GM23338 (cell line): ENCODE measurements at regions not wholly inside any gene's neighbourhood (a gene's known extent, or its start where the extent isn't known, plus 50 kb on each side); places are given as distances from the start of the nearest gene placed in this dataset.
A peak's percentile ranks its signal among the peaks of the same experiment; 100 is the strongest.

Experiments used
- ATAC-seq: fragments of 200-7000 bp; cut with Tn5 transposase; 3 replicates; pipeline ENCODE4 v1.9.1; 2020
- DNase-seq: peaks from one replicate; pipeline ENCODE4 v3.0.0-alpha.2; 2015; ENCODE audit warnings: low spot score
- H2AFZ ChIP-seq: fragments of 200-600 bp; sonication (generic); 2 replicates; pipeline ENCODE4 v1.8.0; 2016; ENCODE audit warnings: antibody characterized with exemption, mild to moderate bottlenecking, moderate library complexity
- H3F3A ChIP-seq: fragments of 200-600 bp; sonication (generic); replicated peaks from 2 replicates; pipeline ENCODE4 v1.8.0; 2017; ENCODE audit warnings: antibody characterized with exemption, mixed run types, low read depth
- H3K27ac ChIP-seq: fragments of 200-600 bp; sonication (generic); 2 replicates; pipeline ENCODE4 v1.6.1; 2016; ENCODE audit warnings: low read depth
- H3K27me3 ChIP-seq: fragments of 200-600 bp; sonication (generic); 2 replicates; pipeline ENCODE4 v1.8.0; 2016; ENCODE audit warnings: mild to moderate bottlenecking, mixed run types, moderate library complexity; ENCODE audit not compliant: insufficient read depth
- H3K36me3 ChIP-seq: fragments of 200-600 bp; sonication (generic); 2 replicates; pipeline ENCODE4 v1.8.0; 2016; ENCODE audit warnings: mild to moderate bottlenecking; ENCODE audit not compliant: insufficient read depth
- H3K4me1 ChIP-seq: fragments of 200-600 bp; sonication (generic); 2 replicates; pipeline ENCODE4 v1.8.0; 2016; ENCODE audit warnings: mild to moderate bottlenecking, moderate library complexity; ENCODE audit not compliant: insufficient read depth
- H3K4me2 ChIP-seq: fragments of 200-600 bp; sonication (generic); 2 replicates; pipeline ENCODE4 v1.7.1; 2017; ENCODE audit warnings: mixed run types
- H3K4me3 ChIP-seq: fragments of 200-600 bp; sonication (generic); 2 replicates; pipeline ENCODE4 v1.6.1; 2016; ENCODE audit warnings: mixed run types
- H3K79me2 ChIP-seq: fragments of 200-600 bp; sonication (generic); replicated peaks from 2 replicates; pipeline ENCODE4 v1.8.0; 2017; ENCODE audit warnings: mild to moderate bottlenecking; ENCODE audit not compliant: insufficient read depth
- H3K9me2 ChIP-seq: fragments of 200-600 bp; sonication (generic); 2 replicates; pipeline ENCODE4 v1.8.0; 2017; ENCODE audit not compliant: insufficient read depth
- H4K20me1 ChIP-seq: fragments of 200-600 bp; sonication (generic); replicated peaks from 2 replicates; pipeline ENCODE4 v1.8.0; 2017; ENCODE audit warnings: mild to moderate bottlenecking; ENCODE audit not compliant: insufficient read depth
- H3K27ac Mint-ChIP-seq: 2 replicates; pipeline ENCODE4 v1.8.0; 2020; ENCODE audit warnings: inconsistent platforms, mild to moderate bottlenecking, moderate library complexity, mixed read lengths
- H3K27me3 Mint-ChIP-seq: 3 replicates; pipeline ENCODE4 v1.8.0; 2022; ENCODE audit warnings: low read depth, mild to moderate bottlenecking, moderate library complexity, mixed read lengths, inconsistent platforms; ENCODE audit not compliant: insufficient read depth, poor library complexity
- H3K36me3 Mint-ChIP-seq: 3 replicates; pipeline ENCODE4 v1.8.0; 2021; ENCODE audit warnings: low read depth, mild to moderate bottlenecking, inconsistent platforms, moderate library complexity, mixed read lengths
- H3K4me1 Mint-ChIP-seq: 3 replicates; pipeline ENCODE4 v1.8.0; 2020; ENCODE audit warnings: mild to moderate bottlenecking, inconsistent platforms, mixed read lengths
- H3K4me3 Mint-ChIP-seq: 3 replicates; pipeline ENCODE4 v1.8.0; 2021; ENCODE audit warnings: moderate library complexity, mild to moderate bottlenecking, inconsistent platforms, mixed read lengths
- H3K9me3 Mint-ChIP-seq: 3 replicates; pipeline ENCODE4 v1.8.0; 2020; ENCODE audit warnings: moderate library complexity, mild to moderate bottlenecking, inconsistent platforms, mixed read lengths
- CREB1 ChIP-seq: fragments of 250-450 bp; sonication (Bioruptor Pico); IDR thresholded peaks from 2 replicates; pipeline ENCODE4 v1.5.0; 2020; ENCODE audit warnings: low read depth, mild to moderate bottlenecking, moderate library complexity
- CTCF ChIP-seq, 2 experiments: fragments of 200-600 bp in 1 of 2; sonication (generic) in 1 of 2; conservative IDR thresholded peaks; 2 replicates each; pipeline versions ENCODE4 v1.5.1 to v1.6.1; 2016 to 2017; ENCODE audit warnings: antibody characterized with exemption in 2 of 2, low read depth in 2 of 2, mild to moderate bottlenecking in 2 of 2, moderate library complexity in 1 of 2
- ETS1 ChIP-seq: IDR thresholded peaks from 2 replicates; pipeline ENCODE4 v1.6.1; 2016; ENCODE audit warnings: antibody characterized with exemption
- EZH2 ChIP-seq: fragments of 200-600 bp; sonication (generic); IDR thresholded peaks from one replicate; pipeline ENCODE4 v1.8.0; 2017; ENCODE audit warnings: antibody characterized with exemption, mild to moderate bottlenecking, low read depth; ENCODE audit not compliant: unreplicated experiment
- EZH2phosphoT487 ChIP-seq: fragments of 200-600 bp; sonication (generic); IDR thresholded peaks from one replicate; pipeline ENCODE4 v1.8.1; 2018; ENCODE audit warnings: antibody characterized with exemption; ENCODE audit not compliant: unreplicated experiment
- JUNB ChIP-seq: IDR thresholded peaks from one replicate; pipeline ENCODE4 v1.6.1; 2016; ENCODE audit warnings: antibody characterized with exemption; ENCODE audit not compliant: unreplicated experiment
- NANOG ChIP-seq: IDR thresholded peaks from 2 replicates; pipeline ENCODE4 v1.6.1; 2016; ENCODE audit warnings: antibody characterized with exemption, borderline replicate concordance
- POLR2AphosphoS5 ChIP-seq: IDR thresholded peaks from 2 replicates; pipeline ENCODE4 v1.6.1; 2016; ENCODE audit warnings: antibody characterized with exemption, low read depth
- REST ChIP-seq: IDR thresholded peaks from one replicate; pipeline ENCODE4 v1.6.1; 2018; ENCODE audit warnings: antibody characterized with exemption; ENCODE audit not compliant: unreplicated experiment
- STAT1 ChIP-seq: IDR thresholded peaks from one replicate; pipeline ENCODE4 v1.6.1; 2016; ENCODE audit warnings: antibody characterized with exemption; ENCODE audit not compliant: unreplicated experiment
- ZNF114 ChIP-seq: fragments of 250-450 bp; sonication (Bioruptor Pico); IDR thresholded peaks from 2 replicates; pipeline ENCODE4 v1.5.0; 2020; ENCODE audit warnings: mild to moderate bottlenecking, moderate library complexity
- ZNF331 ChIP-seq: fragments of 250-450 bp; sonication (Bioruptor Pico); IDR thresholded peaks from 2 replicates; pipeline ENCODE4 v1.5.0; 2020; ENCODE audit warnings: low read depth, mild to moderate bottlenecking, moderate library complexity

GRCh38 chr2:8524823-8525222 is 157.0 kb upstream of the ID2 start:
- TF ChIP-seq NANOG (no peak), CTCF (conservative IDR thresholded peaks at IDR 0.05; ENCODE audit: low read depth in 2 of 2) (no peak), STAT1 (no peak), ZNF331 (no peak), EZH2 (no peak), CREB1 (CRISPR knock-in tag) (no peak), REST (no peak)
- H3K36me3 ChIP-seq = no peaks in the 10 kb centered on the region
- DNase-seq (no peak), ATAC-seq (no peak)
- no peaks in the 10 kb centered on the region for H3K79me2 ChIP-seq
- H3K27ac ChIP-seq = no peak overlapping the region
- H3F3A ChIP-seq = no peaks in the 10 kb centered on the region
- no peaks in the 10 kb centered on the region for H3K36me3 Mint-ChIP-seq
- H3K4me3 Mint-ChIP-seq = no peak overlapping the region
- peaks cover 6% of the 10 kb centered on the region; the same call in 1 of the 2 replicates for H3K4me1 ChIP-seq
- no peak overlapping the region for H3K4me3 ChIP-seq
- H2AFZ ChIP-seq = no peak overlapping the region
- H3K27me3 Mint-ChIP-seq = peaks cover 6% of the 10 kb centered on the region
- peaks cover 20% of the 10 kb centered on the region for H3K4me1 Mint-ChIP-seq
- H3K27me3 ChIP-seq = no peaks in the 10 kb centered on the region
- no peaks in the 10 kb centered on the region; the same call in 2 of the 3 replicates for H3K9me3 Mint-ChIP-seq
- H3K4me2 ChIP-seq = no peak overlapping the region
- 0 out of 2 replicates have a peak, but pooled peaks cover 11% of the 10 kb centered on the region for H3K9me2 ChIP-seq
- no peaks in the 10 kb centered on the region for H4K20me1 ChIP-seq
- no peak overlapping the region for H3K27ac Mint-ChIP-seq

- no peaks in the 10 kb centered on the region for H3K79me2 ChIP-seq
- no peaks in the 10 kb centered on the region for H3K36me3 ChIP-seq
- no peak for DNase-seq
- no peaks in the 10 kb centered on the region; the same call in 1 of the 3 replicates for H3K9me3 Mint-ChIP-seq
- peaks cover 6% of the 10 kb centered on the region; the same call in 1 of the 2 replicates for H3K4me1 ChIP-seq
- H3K27ac ChIP-seq = no peak overlapping the region
- H3K4me2 ChIP-seq = no peak overlapping the region
- no peaks in the 10 kb centered on the region for H4K20me1 ChIP-seq
- no peak overlapping the region for H3K4me3 Mint-ChIP-seq
- no peaks in the 10 kb centered on the region for H3F3A ChIP-seq
- H3K27me3 ChIP-seq = no peaks in the 10 kb centered on the region
- H3K27me3 Mint-ChIP-seq = peaks cover 6% of the 10 kb centered on the region
- no peak for ATAC-seq
- peaks cover 20% of the 10 kb centered on the region for H3K4me1 Mint-ChIP-seq
- peak overlapping the region; percentile 69; the same call in 1 of the 2 replicates for H2AFZ ChIP-seq
- no peak overlapping the region for H3K4me3 ChIP-seq
- no peaks in the 10 kb centered on the region for H3K36me3 Mint-ChIP-seq
- H3K9me2 ChIP-seq = 0 out of 2 replicates have a peak, but pooled peaks cover 11% of the 10 kb centered on the region
- no peak overlapping the region for H3K27ac Mint-ChIP-seq
- no peak for TF ChIP-seq STAT1
- TF ChIP-seq REST = no peak
- no peak for TF ChIP-seq EZH2phosphoT487
- no peak for TF ChIP-seq CTCF (conservative IDR thresholded peaks at IDR 0.05; ENCODE audit: low read depth in 2 of 2)
- TF ChIP-seq ZNF331 = no peak
- TF ChIP-seq POLR2AphosphoS5 = no peak
- no peak for TF ChIP-seq NANOG
- no peak for TF ChIP-seq ETS1
- TF ChIP-seq JUNB = no peak
- TF ChIP-seq EZH2 = no peak
- no peak for TF ChIP-seq ZNF114 (CRISPR knock-in tag)
Measured at GRCh38 chr2:8525236-8525581, 156.6 kb upstream of the ID2 start.
